ENCODE measurements at regions not wholly inside any gene's neighbourhood (a gene's known extent, or its start where the extent isn't known, plus 50 kb on each side); places are given as distances from the start of the nearest gene placed in this dataset.

DNA sequence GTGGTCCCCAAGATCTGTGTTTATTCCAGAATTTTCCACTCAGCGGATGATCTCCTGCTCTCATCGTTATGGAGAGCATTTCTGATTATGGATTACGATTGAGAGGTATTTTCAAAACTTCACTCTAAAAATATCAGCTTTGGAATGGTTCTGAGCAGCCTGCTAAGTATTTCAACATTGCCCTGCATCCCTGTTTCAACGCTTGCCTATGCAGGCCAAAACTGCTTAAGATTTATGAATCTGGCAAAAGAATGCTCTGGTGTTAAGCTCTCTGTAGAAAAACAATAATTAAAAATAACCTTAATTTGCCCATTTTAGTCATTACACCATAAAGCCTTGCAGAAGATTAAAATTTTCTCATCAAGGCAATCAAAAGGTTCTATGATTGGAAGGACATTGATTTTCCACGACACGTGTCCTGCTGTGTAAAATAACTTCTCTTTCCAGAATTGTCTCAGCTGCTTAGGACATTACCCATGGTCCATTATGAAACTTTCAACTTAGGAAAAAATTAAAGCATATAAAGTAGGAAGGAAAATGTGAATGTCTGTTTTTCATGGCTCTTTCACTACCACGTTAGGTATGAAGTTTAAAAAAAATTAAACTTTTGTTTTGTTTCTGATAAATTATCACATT lies 229.9 kb downstream of the ACKR3 start (continued):
- TF ChIP-seq, protein P1, sequence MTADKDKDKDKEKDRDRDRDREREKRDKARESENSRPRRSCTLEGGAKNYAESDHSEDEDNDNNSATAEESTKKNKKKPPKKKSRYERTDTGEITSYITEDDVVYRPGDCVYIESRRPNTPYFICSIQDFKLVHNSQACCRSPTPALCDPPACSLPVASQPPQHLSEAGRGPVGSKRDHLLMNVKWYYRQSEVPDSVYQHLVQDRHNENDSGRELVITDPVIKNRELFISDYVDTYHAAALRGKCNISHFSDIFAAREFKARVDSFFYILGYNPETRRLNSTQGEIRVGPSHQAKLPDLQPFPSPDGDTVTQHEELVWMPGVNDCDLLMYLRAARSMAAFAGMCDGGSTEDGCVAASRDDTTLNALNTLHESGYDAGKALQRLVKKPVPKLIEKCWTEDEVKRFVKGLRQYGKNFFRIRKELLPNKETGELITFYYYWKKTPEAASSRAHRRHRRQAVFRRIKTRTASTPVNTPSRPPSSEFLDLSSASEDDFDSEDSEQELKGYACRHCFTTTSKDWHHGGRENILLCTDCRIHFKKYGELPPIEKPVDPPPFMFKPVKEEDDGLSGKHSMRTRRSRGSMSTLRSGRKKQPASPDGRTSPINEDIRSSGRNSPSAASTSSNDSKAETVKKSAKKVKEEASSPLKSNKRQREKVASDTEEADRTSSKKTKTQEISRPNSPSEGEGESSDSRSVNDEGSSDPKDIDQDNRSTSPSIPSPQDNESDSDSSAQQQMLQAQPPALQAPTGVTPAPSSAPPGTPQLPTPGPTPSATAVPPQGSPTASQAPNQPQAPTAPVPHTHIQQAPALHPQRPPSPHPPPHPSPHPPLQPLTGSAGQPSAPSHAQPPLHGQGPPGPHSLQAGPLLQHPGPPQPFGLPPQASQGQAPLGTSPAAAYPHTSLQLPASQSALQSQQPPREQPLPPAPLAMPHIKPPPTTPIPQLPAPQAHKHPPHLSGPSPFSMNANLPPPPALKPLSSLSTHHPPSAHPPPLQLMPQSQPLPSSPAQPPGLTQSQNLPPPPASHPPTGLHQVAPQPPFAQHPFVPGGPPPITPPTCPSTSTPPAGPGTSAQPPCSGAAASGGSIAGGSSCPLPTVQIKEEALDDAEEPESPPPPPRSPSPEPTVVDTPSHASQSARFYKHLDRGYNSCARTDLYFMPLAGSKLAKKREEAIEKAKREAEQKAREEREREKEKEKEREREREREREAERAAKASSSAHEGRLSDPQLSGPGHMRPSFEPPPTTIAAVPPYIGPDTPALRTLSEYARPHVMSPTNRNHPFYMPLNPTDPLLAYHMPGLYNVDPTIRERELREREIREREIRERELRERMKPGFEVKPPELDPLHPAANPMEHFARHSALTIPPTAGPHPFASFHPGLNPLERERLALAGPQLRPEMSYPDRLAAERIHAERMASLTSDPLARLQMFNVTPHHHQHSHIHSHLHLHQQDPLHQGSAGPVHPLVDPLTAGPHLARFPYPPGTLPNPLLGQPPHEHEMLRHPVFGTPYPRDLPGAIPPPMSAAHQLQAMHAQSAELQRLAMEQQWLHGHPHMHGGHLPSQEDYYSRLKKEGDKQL (CRISPR knock-in tag; IDR thresholded peaks at IDR 0.05; ENCODE audit: borderline replicate concordance), result no peak
- TF ChIP-seq SMAD4 (CRISPR knock-in tag; conservative IDR thresholded peaks at IDR 0.05), result no peak
- TF ChIP-seq ZNF75A (CRISPR knock-in tag; IDR thresholded peaks at IDR 0.05), result no peak
- no peak for TF ChIP-seq RBM17 (IDR thresholded peaks at IDR 0.05; ENCODE audit: borderline replicate concordance, low read depth, low read length)
- no peak for TF ChIP-seq CAMTA2 (CRISPR knock-in tag; conservative IDR thresholded peaks at IDR 0.05)

DNA sequence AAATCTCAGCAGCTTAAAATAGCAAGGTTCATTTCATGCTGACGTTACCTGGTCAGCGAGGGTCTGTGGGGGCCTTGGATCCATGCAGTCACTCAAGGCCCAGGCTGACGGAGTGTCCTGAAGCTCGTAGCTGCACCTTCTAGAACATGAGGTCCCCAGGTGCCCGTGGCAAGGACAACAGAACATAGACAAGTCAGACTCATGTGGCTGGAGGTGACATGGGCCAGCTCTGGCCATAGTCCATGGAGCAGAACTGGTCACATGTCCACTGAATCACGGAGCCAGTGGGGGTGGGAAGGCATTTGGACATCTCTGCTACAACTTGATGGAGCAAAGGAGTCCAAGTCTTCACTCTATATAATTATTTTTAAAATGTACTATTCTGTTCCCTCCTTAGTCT lies 233.2 kb downstream of the ACKR3 start:
- Histone ChIP-seq H3K4me2 (ENCODE audit: insufficient read depth, low read length) (no peak overlapping the region), H3K27me3 (ENCODE audit: control insufficient read depth in 2 of 2, insufficient read depth in 2 of 2, low read length in 2 of 2) (peaks cover 0 to 7% of the 10 kb centered on the region in 2 experiments; a peak in 1 of 5 replicates), H3K9me3 (replicated peaks; ENCODE audit: control insufficient read depth, insufficient read depth, low read depth, low read length) (no peaks in the 10 kb centered on the region), H2AFZ (ENCODE audit: low read depth, low read length) (no peak overlapping the region), H3K79me2 (ENCODE audit: control insufficient read depth, insufficient read depth, low read length) (no peaks in the 10 kb centered on the region), H4K20me1 (replicated peaks; ENCODE audit: control insufficient read depth, insufficient read depth, low read length) (no peaks in the 10 kb centered on the region), H3K27ac (ENCODE audit: extremely low read depth, low read depth, low read length) (no peak overlapping the region), H3K4me3 (no peak overlapping the region), H3K4me1 (replicated peaks in 1 of 2; ENCODE audit: control insufficient read depth in 2 of 2, insufficient read depth in 2 of 2, low read length in 2 of 2) (no peaks in the 10 kb centered on the region), H3K9ac (ENCODE audit: insufficient read depth in 1 of 2, low read depth in 2 of 2, low read length in 2 of 2) (no peak overlapping the region), H3K36me3 (ENCODE audit: control insufficient read depth, insufficient read depth, low read length) (no peaks in the 10 kb centered on the region), H3K9me1 (ENCODE audit: control insufficient read depth, insufficient read depth, low read length) (no peaks in the 10 kb centered on the region)
- ATAC-seq, result no peak
- ChIA-PET CTCF (ENCODE audit: low intra/inter-chr PET ratio) (no interaction called here), POLR2A (no interaction called here)
- BruUV-seq (replicated peaks), result no TSS peak
- 4% methylated on average over 6 of the region's 6 CpGs for WGBS (ENCODE audit: insufficient coverage, low coverage, missing lambda C conversion rate)
- in situ Hi-C loops (cut with MboI) (no loop called here), intact Hi-C loops (cut with micrococcal nuclease) (no loop called here)
- DNase-seq (ENCODE audit: extremely low read depth in 1 of 4, low spot score in 3 of 4), result no peak
- no peak for FAIRE-seq
- TF ChIP-seq SAP30 (IDR thresholded peaks at IDR 0.05; ENCODE audit: borderline replicate concordance, insufficient read depth, low read depth, low read length, poor library complexity, severe bottlenecking) (no peak), ZZZ3 (IDR thresholded peaks at IDR 0.05) (no peak), POLR2G (IDR thresholded peaks at IDR 0.05; ENCODE audit: low read depth, low read length) (no peak), MECOM (CRISPR knock-in tag; IDR thresholded peaks at IDR 0.05) (no peak), POLR2B (IDR thresholded peaks at IDR 0.05; ENCODE audit: low read depth, partially characterized antibody) (no peak), EP400 (IDR thresholded peaks at IDR 0.05) (no peak), ETS2 (tag; IDR thresholded peaks at IDR 0.05; ENCODE audit: borderline replicate concordance, poor library complexity, severe bottlenecking) (no peak), HDAC6 (IDR thresholded peaks at IDR 0.05; ENCODE audit: low read depth, low read length) (no peak)
- TF ChIP-seq, protein P2, sequence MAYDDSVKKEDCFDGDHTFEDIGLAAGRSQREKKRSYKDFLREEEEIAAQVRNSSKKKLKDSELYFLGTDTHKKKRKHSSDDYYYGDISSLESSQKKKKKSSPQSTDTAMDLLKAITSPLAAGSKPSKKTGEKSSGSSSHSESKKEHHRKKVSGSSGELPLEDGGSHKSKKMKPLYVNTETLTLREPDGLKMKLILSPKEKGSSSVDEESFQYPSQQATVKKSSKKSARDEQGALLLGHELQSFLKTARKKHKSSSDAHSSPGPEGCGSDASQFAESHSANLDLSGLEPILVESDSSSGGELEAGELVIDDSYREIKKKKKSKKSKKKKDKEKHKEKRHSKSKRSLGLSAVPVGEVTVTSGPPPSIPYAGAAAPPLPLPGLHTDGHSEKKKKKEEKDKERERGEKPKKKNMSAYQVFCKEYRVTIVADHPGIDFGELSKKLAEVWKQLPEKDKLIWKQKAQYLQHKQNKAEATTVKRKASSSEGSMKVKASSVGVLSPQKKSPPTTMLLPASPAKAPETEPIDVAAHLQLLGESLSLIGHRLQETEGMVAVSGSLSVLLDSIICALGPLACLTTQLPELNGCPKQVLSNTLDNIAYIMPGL (CRISPR knock-in tag; IDR thresholded peaks at IDR 0.05), result no peak

All from K562 (cell line).